Kidney glomerular epithelial cell (primary cell): ENCODE measurements at regions not wholly inside any gene's neighbourhood (a gene's known extent, or its start where the extent isn't known, plus 50 kb on each side); places are given as distances from the start of the nearest gene placed in this dataset.
"Not testable (repeated sequence)": the region's sequence is repeated elsewhere in the genome, so short reads cannot be mapped to it uniquely, and the experiment has no call there.

Experiments
- DNase-seq: peaks from one replicate; lab custom pipeline; 2025; lab: John Stamatoyannopoulos, UW

DNA sequence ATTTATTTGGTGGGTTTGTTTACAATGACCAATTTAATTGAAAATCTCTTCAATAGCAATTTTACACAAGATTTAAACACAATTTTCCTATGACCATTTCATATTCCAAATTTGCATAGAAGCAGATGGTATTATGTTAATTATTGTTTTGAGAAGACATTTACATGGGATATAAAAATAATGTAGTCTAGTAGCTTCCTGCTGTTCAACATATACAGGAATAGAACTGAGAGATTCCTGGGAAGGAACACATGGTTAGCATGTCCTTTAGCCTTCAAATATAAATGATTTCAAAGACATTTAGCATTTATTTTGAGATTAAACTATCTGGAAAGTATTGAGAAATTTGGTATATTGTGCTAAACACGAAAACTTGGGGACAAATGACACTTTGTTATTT lies 129.6 kb downstream of the KCNE4 start:
- DNase-seq, result no peak

DNA sequence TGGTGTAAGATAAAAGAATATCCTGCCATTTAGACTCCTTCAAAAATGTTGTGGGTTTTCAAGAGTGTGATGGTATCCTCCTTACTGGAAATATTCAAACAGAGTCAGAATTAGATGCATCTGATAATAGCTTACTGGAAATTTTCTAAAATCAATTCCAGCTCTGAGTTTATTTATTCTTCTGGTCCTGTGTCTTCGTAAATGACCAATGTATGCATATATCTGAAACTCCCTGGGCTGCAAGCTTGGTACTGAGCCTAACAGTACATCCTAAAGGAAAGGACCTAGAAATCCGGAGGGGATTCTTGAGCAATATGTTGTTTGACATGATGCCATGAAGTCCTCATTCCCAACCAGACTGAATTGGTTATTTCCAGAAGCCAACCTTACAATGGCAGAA lies 130.4 kb downstream of the KCNE4 start:
- DNase-seq, result no peak

DNA sequence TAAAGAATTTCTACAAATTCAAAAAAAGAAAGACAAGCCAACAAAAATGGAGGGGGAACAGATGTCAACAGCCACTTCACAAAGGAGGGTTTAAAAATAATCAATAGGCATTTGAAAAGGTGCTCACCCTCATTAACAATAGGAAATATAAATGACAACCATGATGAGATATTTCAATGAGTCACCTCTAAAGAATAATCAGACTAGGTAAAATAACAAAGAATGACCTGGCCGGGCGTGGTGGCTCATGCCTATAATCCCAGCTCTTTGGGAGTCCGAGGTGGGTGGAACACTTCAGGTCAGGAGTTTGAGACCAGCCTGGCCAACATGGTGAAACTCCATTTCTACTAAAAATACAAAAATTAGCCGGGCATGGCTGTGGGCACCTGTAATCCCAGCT lies 133.6 kb downstream of the KCNE4 start:
- DNase-seq, result no peak

DNA sequence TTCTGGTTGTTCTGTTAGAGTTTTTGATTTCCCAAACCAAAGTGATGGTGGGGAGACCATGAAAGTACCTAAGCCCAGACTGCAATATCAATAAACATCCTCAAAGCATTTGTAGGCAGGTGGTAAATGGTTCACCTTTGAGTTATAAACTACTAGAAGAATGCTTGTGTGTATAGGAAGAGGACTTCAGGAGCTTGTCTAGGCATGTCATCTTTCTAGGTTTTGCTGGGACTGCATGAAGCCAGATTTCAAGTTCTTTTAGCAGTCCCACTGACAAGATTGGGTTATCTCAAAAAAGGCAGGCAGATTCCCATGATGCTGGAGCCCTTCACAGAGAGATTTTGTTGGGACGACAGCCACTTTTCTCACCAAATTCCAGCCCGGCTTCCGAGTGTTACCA lies 135.3 kb downstream of the KCNE4 start:
- DNase-seq, result no peak

DNA sequence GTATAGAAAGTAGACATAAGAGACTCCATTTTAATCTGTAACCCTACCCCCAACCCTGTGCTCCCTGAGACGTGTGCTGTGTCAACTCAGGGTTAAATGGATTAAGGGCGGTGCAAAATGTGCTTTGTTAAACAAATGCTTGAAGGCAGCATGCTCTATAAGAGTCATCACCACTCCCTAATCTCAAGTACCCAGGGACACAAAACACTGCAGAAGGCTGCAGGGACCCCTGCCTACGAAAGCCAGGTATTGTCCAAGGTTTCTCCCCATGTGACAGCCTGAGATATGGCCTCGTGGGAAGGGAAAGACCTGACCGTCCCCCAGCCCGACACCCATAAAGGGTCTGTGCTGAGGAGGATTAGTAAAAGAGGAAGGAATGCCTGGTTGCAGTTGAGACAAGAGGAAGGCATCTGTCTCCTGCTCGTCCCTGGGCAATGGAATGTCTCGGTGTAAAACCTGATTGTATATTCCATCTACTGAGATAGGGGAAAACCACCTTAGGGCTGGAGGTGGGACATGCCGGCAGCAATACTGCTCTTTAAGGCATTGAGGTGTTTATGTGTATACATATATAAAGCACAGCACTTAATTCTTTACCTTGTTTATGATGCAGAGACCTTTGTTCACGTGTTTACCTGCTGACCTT lies 138.7 kb downstream of the KCNE4 start:
- not testable (repeated sequence) for DNase-seq

DNA sequence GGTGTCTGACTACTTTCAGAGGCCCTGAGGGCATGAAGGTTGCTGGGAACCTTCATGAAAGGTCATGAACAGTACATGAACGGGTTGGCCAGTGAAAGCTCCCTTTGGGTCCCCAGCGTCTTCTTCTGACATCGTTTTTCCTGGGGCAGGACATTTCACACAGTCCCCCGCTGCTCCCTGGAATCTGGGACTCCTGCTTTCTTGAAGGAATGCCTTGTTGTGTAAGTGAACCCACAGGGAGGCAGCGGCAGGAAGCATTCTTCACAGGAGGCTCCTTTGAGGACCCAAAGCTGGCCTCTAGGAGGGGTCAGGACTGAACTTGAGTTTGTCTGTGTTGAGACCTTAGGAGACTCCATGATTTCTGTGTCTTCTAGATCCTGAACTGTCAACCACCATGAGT lies 144.3 kb downstream of the KCNE4 start:
- DNase-seq, result no peak

DNA sequence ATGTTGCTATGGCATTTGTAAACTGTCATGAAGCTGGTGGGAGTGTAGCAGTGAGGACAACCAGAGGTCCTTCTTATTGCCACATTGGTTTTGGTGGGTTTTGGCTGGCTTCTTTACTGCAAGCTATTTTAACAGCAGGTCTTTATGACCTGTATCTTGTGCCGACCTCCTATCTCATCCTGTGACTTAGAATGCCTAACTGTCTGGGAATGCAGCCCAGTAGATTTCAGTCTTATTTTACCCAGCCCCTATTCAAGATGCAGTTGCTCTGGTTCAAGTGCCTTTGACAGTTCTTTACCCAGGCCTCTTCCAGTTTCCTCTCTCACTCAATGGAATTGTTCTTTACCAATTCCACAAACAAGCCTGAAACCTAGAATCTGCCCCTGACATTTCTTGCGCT lies 145.1 kb downstream of the KCNE4 start:
- DNase-seq, result no peak

DNA sequence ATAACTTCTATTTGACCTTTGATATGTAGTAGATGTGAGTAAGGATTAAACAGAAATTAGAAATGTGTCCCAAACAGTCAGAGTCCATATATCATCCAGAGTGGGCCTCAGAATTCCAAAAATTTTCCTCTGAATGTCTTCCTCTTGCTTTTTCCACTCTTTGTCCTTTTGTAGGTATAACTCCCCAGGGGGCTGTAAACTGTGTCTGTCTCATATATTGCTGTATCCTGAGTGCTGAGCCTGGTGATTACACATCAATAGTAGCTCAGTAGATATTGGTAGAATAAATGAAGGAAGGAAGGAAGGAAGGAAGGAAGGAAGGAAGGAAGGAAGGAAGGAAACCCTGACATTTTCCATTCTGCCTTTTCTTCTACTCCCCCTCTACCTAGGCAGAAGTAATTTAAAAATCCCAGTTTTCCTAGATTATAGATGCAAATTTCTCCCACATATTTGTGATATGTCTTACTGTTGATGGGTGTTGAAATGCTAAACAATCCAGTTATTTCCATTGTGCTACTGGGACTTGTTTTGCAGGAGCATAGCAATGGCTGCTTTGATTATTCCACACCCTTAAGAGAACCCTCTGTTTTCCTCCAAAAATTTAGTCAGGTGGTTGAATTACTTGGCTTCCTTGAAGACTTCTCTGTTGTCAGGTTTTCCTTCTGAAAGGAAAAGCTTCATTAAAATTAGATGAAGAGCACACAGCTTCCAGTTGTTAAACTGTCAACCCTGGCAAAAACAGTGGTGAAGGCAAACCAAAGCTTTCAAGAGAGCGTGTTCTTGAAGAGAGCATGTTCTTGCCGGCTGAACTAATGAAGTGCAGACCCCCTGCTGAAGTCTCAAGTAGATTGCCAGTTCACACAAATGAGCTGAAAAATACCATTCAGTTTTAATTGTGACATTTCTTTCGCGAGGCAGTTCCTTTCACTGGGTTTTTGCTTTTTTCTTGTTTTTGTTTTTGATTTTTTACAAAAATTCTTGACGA lies 147.8 kb downstream of the KCNE4 start:
- no peak for DNase-seq

DNA sequence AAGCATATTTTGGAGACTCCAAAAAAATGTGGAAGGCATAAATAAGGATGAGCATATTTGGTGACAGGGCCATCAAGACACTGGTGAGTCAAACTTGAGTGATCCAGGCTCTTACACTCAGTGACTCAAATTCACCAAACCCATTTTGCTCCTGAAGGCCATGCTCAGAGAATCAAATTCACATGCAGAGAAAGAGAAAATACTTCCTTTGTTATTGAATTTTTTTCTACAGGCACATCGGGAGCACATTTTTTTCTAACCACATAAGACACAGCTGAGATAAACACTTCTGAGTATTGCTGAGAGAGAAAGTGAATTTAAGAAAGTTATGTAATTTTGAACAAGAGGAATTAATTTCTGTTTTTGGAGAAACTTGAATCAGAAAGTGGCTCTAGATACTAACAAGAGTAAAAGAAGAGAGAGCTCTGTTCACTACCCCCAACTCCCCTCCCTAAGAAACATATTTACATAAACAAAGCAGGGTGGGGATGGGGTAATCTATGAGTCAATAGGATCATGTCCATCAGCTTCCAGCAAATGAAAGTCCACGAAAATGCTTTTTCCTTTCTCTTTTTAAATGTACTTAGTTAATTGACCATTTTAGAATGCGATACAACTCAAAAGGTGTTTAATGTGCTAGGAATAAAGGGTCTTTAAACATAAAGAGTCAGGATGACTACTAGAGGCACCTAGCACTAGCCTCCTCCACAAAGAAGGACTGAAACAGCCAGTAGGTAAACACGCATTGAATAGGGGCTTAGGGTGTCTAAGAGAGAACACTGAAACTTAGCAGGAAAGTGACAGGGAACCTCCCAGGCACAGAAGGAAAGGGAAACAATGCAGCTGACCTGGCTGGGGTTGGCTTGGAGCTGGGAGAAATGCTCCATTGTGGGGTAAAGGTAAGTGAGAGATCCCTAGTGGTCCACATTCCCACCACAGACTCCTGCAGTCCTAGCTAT lies 152.3 kb downstream of the KCNE4 start:
- DNase-seq, result no peak

DNA sequence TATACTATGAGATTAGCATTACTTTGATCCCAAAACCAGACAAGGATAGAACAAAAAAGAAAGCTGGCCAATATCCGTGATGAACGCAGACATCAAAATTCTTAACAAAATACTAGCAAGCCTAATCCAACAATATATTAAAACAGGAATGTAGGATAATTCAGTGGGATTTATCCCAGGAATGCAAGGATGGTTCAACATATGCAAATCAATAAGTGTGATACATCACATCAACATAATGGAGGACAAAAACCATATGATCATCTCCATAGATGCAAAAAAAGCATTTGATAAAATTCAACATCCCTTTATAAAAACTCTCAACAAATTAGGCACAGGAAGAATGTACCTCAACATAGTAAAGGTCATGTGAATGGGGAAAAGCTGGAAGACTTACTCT lies 158.5 kb downstream of the KCNE4 start:
- DNase-seq, result no peak

DNA sequence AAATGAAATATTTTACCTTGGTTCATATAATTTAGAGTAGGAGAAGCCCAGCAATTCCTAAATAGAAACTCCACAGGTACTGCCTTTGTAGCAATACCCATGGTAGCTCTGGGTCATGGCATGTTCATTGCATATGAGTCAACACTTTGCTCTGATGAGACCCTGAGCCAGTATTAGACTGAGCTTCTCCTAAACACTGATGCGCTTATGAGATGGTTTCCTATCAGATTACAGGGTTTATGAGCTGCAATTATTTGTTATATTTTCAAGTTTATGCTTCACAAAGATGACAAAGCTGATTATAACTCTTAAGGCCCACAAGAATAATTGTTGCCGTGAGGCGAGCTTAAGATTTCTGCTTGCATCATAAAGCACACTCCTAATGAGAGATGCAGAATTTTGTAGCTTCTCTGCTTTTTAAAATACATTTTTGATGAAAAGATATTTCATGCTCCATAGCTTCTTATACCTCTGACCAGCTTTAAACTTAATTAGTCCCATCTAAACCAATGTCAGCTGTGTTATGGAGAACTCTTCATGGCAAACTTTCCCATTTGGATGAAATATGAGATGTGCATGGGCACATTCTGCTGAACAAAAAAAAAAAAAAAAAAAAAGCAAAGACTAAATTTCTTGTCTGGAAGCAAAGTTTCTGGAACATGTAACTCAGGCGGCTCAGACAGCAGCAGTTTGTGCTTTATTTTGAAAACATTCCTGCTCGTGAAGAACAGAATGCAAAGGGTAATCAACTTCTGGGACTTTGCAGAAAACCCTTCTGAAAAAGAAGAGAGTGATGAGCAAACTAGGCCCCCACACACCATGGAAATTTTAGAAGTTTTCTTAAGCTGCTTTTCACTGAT lies 162.6 kb downstream of the KCNE4 start:
- DNase-seq, result no peak

DNA sequence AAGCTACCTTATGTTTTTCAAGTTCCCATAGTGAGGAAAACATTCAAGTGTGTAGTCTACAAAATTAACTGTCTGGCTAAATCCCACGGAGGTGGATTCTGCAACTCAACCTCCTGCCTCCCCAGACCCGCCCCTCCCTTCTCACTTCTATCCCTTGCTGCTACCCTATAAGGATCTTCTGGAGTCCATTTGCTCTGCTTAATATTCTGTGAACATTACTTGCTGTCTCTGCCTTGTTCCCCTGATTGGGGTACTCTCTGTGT lies 163.2 kb downstream of the KCNE4 start:
- DNase-seq, result no peak

DNA sequence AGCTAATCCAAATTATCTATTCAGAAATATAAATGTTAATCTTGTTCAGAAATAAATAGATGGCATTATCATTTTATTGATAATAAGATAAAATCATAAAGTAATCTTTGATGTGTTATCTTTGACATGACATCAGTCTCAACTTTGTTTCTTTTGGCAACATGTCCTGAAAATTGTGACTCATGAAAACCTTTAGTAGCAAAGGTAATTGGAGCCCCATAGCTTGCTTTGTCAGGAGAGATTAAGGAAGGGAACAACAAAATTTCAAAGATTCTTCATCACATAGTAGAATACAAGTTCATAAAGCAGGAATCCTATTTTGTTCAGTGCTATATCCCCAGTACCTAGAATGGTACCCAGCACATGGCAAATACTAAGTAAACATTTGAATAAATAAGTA lies 165.4 kb downstream of the KCNE4 start:
- DNase-seq, result no peak

DNA sequence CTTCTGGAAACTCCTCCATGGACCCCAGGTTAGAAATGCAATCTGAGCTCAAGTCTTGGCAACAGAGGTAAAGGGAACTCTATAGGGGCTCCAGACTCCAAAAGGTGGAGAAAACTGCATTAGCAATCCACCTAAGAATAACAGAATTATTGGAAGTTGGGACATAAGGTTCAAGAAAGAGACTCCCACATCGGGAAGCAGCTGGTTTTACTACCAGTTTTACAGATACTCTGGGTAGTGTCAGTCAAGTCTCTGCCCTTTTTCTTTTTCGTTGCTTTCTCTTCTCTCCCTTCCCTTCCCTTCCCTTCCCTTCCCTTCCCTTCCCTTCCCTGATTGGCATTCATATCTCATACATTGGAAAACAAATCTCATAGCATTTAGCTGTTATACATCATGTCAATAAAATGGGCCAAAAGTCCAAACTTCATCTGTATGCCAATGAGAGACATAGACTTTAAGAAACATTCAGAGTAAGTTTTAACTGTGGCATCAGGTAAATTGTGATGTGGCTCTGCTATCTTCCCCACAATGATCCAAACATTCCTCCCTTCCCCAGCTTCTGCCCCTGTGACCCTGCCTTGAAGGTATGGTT lies 166.7 kb downstream of the KCNE4 start:
- no peak for DNase-seq

DNA sequence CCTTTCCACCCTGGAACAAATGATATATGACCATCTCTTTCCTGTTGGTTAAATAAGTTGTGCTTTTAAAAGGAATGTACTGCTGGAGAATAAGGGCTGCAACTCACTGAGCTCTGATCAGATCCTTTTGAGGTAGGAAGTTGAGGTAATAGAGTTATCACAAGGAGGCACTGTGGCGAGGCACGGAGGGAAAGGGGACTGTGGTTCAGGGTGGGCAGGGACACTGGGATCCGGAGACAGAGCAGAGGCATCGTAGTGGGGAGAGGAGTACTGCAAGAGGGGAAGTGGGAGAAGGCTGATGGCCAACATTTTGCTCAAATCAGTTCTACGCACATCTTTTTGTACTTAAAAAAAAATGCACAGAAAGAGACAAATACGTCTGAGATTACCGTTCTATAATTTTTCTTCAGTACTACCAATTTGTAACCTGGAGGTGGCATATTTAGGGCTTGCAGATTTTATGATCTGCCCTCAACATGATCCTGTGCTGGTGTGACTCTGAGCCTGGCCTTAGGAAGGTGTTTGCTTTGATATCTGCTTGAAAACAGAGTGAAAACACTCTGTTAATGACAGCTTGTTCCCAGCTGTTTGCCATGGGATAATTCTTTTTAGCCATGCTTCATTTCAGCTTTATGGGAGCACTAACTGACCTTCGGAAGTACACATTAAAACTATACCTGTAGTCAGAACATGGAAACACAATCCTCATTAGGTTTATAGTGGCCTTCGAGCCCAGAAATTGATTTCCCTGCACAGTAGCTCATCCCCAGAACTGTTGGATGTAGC lies 168.1 kb downstream of the KCNE4 start:
- DNase-seq, result no peak

DNA sequence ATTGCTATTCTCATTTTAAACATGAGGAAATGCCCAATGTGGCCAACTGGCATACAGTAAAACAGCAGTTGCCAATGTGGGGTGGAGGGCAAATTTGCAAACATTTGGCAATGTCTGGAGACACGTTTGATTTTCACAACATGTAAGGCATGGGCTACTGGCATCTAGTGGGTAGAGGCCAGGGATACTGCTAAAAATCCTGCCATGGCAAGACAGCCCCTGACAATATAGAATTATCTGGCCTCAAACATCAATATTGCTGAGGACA lies 168.6 kb downstream of the KCNE4 start:
- DNase-seq, result no peak

DNA sequence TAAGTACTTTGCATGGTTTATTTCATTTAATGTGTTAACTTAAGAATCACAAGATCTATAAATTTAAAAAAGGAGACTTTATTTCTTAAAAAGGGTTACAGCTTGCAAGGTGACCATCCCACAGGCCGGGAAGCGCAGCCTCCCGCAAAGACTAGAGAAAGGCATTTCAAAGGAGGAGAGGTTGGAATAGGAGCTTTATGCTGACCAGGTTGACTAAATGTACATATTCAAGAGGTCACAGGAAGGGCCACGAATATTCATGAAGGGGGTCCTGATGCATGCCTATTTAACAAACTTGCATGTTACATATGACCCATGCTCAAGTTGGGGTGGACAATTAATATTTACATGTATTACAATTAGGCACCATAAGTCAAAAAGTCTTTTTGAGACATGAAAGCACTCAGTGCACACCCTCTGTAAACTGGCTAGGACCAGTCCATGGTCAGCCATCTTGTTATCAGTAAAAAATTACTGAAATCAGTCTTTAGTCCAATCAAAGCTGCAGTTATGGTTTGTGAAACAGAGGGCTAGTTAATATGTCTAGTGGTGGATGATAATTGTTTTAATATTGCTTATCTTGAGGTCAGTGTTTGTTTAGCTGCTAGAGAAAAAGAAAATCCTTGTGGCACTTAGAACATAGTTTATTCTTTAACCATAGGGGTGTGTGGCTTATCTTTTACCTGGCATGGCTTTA lies 169.3 kb downstream of the KCNE4 start:
- DNase-seq, result no peak

DNA sequence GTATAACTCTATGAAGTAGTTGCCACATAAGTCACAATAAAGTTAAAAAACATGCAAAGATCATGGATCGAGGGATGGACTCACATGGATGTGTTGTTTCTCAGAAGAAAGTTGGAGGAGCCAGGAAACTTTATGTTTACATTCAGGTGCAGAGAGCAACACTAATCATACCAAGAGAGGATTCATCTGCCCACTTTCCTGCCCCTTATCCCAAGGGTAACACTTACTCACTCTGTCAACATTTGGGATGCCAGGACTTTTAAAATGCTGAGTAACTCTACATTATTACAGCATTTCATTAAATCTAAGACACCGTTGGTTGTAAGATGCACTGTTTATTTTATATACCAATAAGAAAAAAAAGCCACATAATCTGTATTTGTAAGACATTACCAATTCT lies 170.4 kb downstream of the KCNE4 start:
- peak; percentile 36 for DNase-seq

DNA sequence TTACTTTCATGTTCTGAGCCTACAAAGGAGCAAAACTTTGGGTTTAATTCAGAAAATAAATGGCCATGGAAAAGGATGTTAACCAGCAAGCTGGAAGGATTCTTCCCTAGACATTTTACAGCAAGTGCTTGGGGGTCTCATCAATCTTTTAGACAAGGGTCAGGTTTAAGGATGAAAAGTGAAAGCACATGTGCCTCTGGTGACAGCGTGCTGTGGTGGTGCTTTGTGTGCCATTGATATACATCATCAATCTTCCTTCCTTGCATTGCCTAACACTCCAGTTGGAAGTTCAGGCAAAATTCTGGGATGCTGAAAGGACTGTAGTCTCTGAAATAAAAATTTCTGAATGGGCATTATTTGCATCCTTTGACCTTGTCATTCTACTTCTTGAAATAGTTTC lies 171.2 kb downstream of the KCNE4 start:
- no peak for DNase-seq

DNA sequence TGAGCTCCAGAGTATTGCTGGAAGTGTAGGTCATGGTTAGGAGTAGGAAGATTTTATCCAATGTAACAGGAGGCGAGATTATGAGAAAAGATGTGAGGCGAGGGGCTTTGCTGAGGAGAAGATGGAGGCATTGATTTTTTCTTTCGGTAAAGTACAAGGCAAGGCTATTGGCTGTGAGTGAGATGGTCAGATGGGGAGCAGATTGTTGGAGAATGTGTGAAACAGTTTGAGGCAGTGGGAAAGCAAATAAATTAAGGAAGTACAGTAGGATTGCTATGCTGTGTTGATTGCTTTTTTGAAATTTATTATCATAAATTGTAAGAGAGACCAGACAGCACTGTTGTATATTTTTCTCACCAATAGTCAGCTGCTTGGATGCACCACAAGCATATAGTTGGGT lies 173.3 kb downstream of the KCNE4 start:
- DNase-seq, result no peak
